ENCODE measurements at regions not wholly inside any gene's neighbourhood (a gene's known extent, or its start where the extent isn't known, plus 50 kb on each side); places are given as distances from the start of the nearest gene placed in this dataset.
A peak's percentile ranks its signal among the peaks of the same experiment; 100 is the strongest.

- H3K4me2 ChIP-seq (ENCODE audit: insufficient read depth, insufficient read length, low read length) = no peak overlapping the region
- no peak overlapping the region for H2BK20ac ChIP-seq (ENCODE audit: low read depth, low read length, poor library complexity, severe bottlenecking)
- H3K9me3 Mint-ChIP-seq = no peaks in the 10 kb centered on the region
- no peaks in the 10 kb centered on the region for H3K23me2 ChIP-seq (ENCODE audit: insufficient read length, low read depth, low read length, poor library complexity, severe bottlenecking)
- no peak overlapping the region for H3K4me3 Mint-ChIP-seq
- no CpG with 5 or more reads among the region's 6 CpGs for WGBS (ENCODE audit: extremely low coverage, insufficient read length, low lambda C conversion rate)
- no peak overlapping the region for H4K91ac ChIP-seq (ENCODE audit: insufficient read length, low read depth, low read length)
- DNase-seq = peak; percentile 11
- no peak overlapping the region for H2BK120ac ChIP-seq (ENCODE audit: low read depth, low read length, poor library complexity, severe bottlenecking)
- no peak for TF ChIP-seq CTCF (conservative IDR thresholded peaks at IDR 0.05)
- no peak overlapping the region for H3K56ac ChIP-seq (ENCODE audit: insufficient read length, low read depth, low read length)
- H3K36me3 Mint-ChIP-seq (ENCODE audit: insufficient read depth in 1 of 3, low read depth in 3 of 3) = no peaks in the 10 kb centered on the region
- H2AFZ ChIP-seq (ENCODE audit: low read length) = no peak overlapping the region
- no peaks in the 10 kb centered on the region for H3K9me3 ChIP-seq (ENCODE audit: control insufficient read depth, low read depth, low read length)
- H2BK15ac ChIP-seq (ENCODE audit: low read depth, low read length) = no peak overlapping the region
- no peak overlapping the region for H2AK5ac ChIP-seq (ENCODE audit: insufficient read length, low read length)
- no peaks in the 10 kb centered on the region for H3K79me2 ChIP-seq (ENCODE audit: insufficient read depth, low read length)
- no peak overlapping the region for H3T11ph ChIP-seq (ENCODE audit: low read length)
- H3K4me1 Mint-ChIP-seq = peaks cover 2 to 4% of the 10 kb centered on the region in 2 experiments; a peak in 1 of 4 replicates
- no peak overlapping the region for H4K5ac ChIP-seq (ENCODE audit: insufficient read length, low read depth, low read length)
- no peak overlapping the region for H3K18ac ChIP-seq (ENCODE audit: insufficient read length, low read depth, low read length)
- peaks cover 79% of the 10 kb centered on the region for H3K27me3 Mint-ChIP-seq (ENCODE audit: low read depth)
- H3K4me1 ChIP-seq (ENCODE audit: insufficient read depth, low read length) = 0 out of 2 replicates have a peak, but pooled peaks cover 2% of the 10 kb centered on the region
- H3K14ac ChIP-seq (ENCODE audit: insufficient read depth, low read length) = no peak overlapping the region
- H3K23ac ChIP-seq (ENCODE audit: insufficient read length, low read depth, low read length) = no peak overlapping the region
- no peak overlapping the region for H2BK12ac ChIP-seq (ENCODE audit: insufficient read length, low read depth, low read length)
- no peak overlapping the region for H2BK5ac ChIP-seq (ENCODE audit: insufficient read length, low read length)
- no peak overlapping the region for H4K8ac ChIP-seq (replicated peaks; ENCODE audit: insufficient read length, low read depth, low read length)
- no peaks in the 10 kb centered on the region for H4K20me1 ChIP-seq (ENCODE audit: control insufficient read depth, insufficient read depth, insufficient read length)
- no peaks in the 10 kb centered on the region; the same call in 1 of the 2 replicates for H3K27me3 ChIP-seq (ENCODE audit: insufficient read depth, low read length)
- no peak overlapping the region for H3K27ac Mint-ChIP-seq
- no peak overlapping the region for H3K4ac ChIP-seq (ENCODE audit: low read depth, low read length)
- H3K27ac ChIP-seq (ENCODE audit: insufficient read length, low read depth, low read length) = no peak overlapping the region
- no peaks in the 10 kb centered on the region for H3K79me1 ChIP-seq (ENCODE audit: insufficient read depth, low read depth, low read length, poor library complexity, severe bottlenecking)
- no peak overlapping the region for H3K9ac ChIP-seq (ENCODE audit: extremely low read depth, insufficient read length, low read length)
Measured at GRCh38 chr1:47659146-47659545, 221.3 kb downstream of the FOXD2 start.

Measured in H9 (cell line).